Hepatocyte (in vitro differentiated cells): ENCODE measurements at regions not wholly inside any gene's neighbourhood (a gene's known extent, or its start where the extent isn't known, plus 50 kb on each side); places are given as distances from the start of the nearest gene placed in this dataset.
"Not testable (repeated sequence)": the region's sequence is repeated elsewhere in the genome, so short reads cannot be mapped to it uniquely, and the experiment has no call there.

Experiments used
- DNase-seq: peaks from one replicate; pipeline ENCODE4 v3.0.0-alpha.2; 2016; ENCODE audit warnings: low spot score
- H2AFZ ChIP-seq: fragments of 200-600 bp; sonication (generic); 2 replicates; pipeline ENCODE4 v1.6.0; 2016; ENCODE audit warnings: antibody characterized with exemption, mild to moderate bottlenecking
- H3K27ac ChIP-seq: fragments of 200-600 bp; sonication (generic); 2 replicates; pipeline ENCODE4 v1.5.1; 2016; ENCODE audit warnings: mild to moderate bottlenecking
- H3K27me3 ChIP-seq: fragments of 200-600 bp; sonication (generic); 2 replicates; pipeline ENCODE4 v1.6.1; 2016
- H3K36me3 ChIP-seq: fragments of 200-600 bp; sonication (generic); replicated peaks from 2 replicates; pipeline ENCODE4 v1.5.1; 2016; ENCODE audit warnings: low read depth; ENCODE audit not compliant: insufficient read depth
- H3K4me1 ChIP-seq: fragments of 200-600 bp; sonication (generic); 2 replicates; pipeline ENCODE4 v1.5.1; 2016; ENCODE audit warnings: mild to moderate bottlenecking, moderate library complexity; ENCODE audit not compliant: insufficient read depth
- H3K4me2 ChIP-seq: fragments of 200-600 bp; sonication (generic); 2 replicates; pipeline ENCODE4 v1.6.0; 2016
- H3K4me3 ChIP-seq: fragments of 200-600 bp; sonication (generic); 2 replicates; pipeline ENCODE4 v1.5.1; 2016; ENCODE audit warnings: mild to moderate bottlenecking
- H3K79me2 ChIP-seq: fragments of 200-600 bp; sonication (generic); 2 replicates; pipeline ENCODE4 v1.6.0; 2017; ENCODE audit warnings: mild to moderate bottlenecking
- H3K9me2 ChIP-seq: fragments of 200-600 bp; sonication (generic); replicated peaks from 2 replicates; pipeline ENCODE4 v1.6.0; 2017; ENCODE audit warnings: mild to moderate bottlenecking; ENCODE audit not compliant: insufficient read depth
- H3K9me3 ChIP-seq: fragments of 200-600 bp; sonication (generic); 2 replicates; pipeline ENCODE4 v1.5.1; 2016; ENCODE audit warnings: low read depth, mild to moderate bottlenecking
- H4K20me1 ChIP-seq: fragments of 200-600 bp; sonication (generic); 2 replicates; pipeline ENCODE4 v1.6.0; 2016; ENCODE audit warnings: mild to moderate bottlenecking; ENCODE audit not compliant: insufficient read depth, poor library complexity, severe bottlenecking
- EZH2 ChIP-seq: fragments of 200-600 bp; sonication (generic); IDR thresholded peaks from 2 replicates; pipeline ENCODE4 v1.6.1; 2016; ENCODE audit warnings: antibody characterized with exemption, mild to moderate bottlenecking, borderline replicate concordance
- EZH2phosphoT487 ChIP-seq: fragments of 200-600 bp; sonication (generic); IDR thresholded peaks from one replicate; pipeline ENCODE4 v1.6.1; 2018; ENCODE audit warnings: antibody characterized with exemption, mild to moderate bottlenecking, low read depth, moderate library complexity; ENCODE audit not compliant: unreplicated experiment, severe bottlenecking
- WGBS: methylation state at CpG from one replicate; pipeline ENCODE4 v1.1.6; 2016; ENCODE audit warnings: low lambda C conversion rate; ENCODE audit errors: missing lambda C conversion rate; 5-methylcytosine and 5-hydroxymethylcytosine counted together
- TF ChIP-seq, protein P1 (sequence below): fragments of 200-600 bp; sonication (generic); IDR thresholded peaks from 2 replicates; pipeline ENCODE4 v1.5.1; 2016; ENCODE audit warnings: antibody characterized with exemption, mild to moderate bottlenecking; ENCODE audit not compliant: poor library complexity

DNA sequence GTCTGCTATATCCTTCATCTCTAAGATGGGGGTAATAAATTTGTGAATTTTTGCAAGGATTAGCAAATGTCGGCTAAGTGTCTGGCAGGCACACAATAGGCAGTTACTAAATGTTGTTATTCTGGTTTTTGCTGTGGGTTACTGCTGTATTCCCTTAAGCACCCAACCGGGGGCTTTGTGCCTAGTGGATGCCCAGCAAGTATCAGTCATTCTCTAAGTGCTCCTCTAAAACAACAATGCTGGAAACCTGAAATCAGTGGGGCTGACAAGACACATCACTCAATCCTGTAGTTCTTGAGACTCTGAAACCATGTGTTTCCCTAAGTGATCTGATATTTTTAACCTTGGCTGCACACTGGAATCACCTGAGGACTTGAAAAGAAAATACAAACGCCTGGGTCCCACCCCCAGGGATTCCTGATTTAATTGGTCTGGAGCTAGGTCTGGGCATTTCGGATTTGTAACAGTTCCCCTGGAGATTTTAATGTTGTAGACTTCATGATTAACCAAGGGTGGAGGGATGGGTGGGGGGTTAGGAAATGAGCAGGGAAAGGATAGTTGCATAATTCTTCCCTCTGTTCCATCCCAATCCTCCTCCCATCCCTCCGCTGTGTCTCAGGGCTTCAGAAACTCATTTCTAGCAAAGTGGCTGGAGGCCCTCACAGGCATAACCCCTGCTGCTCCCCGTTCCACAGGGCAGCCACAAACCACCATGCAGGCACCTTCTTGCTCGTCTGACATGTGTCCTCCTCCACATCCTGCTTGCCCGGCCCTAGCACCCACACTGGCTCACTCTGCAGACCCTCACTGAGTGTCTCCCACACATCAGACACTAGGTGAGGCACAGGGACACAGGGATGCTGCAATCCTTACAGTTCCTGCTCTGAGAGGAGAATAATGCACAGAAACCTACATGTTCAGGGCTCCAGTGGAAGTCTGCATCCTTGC, 61.7 kb upstream of the LYRM9 start:
- H3K4me1 ChIP-seq: peaks cover 5% of the 10 kb centered on the region
- H3K9me3 ChIP-seq: no peaks in the 10 kb centered on the region
- no peak overlapping the region for H2AFZ ChIP-seq
- no peaks in the 10 kb centered on the region for H4K20me1 ChIP-seq
- WGBS: 64% methylated on average over 8 of the region's 8 CpGs
- H3K27me3 ChIP-seq: no peaks in the 10 kb centered on the region
- H3K4me2 ChIP-seq: no peak overlapping the region
- H3K79me2 ChIP-seq: no peaks in the 10 kb centered on the region
- no peaks in the 10 kb centered on the region for H3K36me3 ChIP-seq
- no peaks in the 10 kb centered on the region for H3K9me2 ChIP-seq
- TF ChIP-seq EZH2 (no peak), EZH2phosphoT487 (no peak)
- TF ChIP-seq, protein P1, sequence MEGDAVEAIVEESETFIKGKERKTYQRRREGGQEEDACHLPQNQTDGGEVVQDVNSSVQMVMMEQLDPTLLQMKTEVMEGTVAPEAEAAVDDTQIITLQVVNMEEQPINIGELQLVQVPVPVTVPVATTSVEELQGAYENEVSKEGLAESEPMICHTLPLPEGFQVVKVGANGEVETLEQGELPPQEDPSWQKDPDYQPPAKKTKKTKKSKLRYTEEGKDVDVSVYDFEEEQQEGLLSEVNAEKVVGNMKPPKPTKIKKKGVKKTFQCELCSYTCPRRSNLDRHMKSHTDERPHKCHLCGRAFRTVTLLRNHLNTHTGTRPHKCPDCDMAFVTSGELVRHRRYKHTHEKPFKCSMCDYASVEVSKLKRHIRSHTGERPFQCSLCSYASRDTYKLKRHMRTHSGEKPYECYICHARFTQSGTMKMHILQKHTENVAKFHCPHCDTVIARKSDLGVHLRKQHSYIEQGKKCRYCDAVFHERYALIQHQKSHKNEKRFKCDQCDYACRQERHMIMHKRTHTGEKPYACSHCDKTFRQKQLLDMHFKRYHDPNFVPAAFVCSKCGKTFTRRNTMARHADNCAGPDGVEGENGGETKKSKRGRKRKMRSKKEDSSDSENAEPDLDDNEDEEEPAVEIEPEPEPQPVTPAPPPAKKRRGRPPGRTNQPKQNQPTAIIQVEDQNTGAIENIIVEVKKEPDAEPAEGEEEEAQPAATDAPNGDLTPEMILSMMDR: no peak
- no peak overlapping the region for H3K27ac ChIP-seq
- DNase-seq: no peak
- H3K4me3 ChIP-seq: no peak overlapping the region

- no peak overlapping the region for H3K27ac ChIP-seq
- DNase-seq: peak; percentile 19
Measured at GRCh38 chr17:27956601-27957445, 63.7 kb upstream of the LYRM9 start.

GRCh38 chr17:27957446-27957793, 64.3 kb upstream of the LYRM9 start:
- H4K20me1 ChIP-seq, H3K9me2 ChIP-seq, H3K4me1 ChIP-seq, H3K36me3 ChIP-seq, H3K4me2 ChIP-seq, H3K27ac ChIP-seq, H3K79me2 ChIP-seq, H3K4me3 ChIP-seq, H2AFZ ChIP-seq, H3K27me3 ChIP-seq, DNase-seq, H3K9me3 ChIP-seq: not testable (repeated sequence)
- WGBS: 74% methylated on average over 4 of the region's 4 CpGs

More at GRCh38 chr17:27956601-27957445, 63.7 kb upstream of the LYRM9 start:
- peaks cover 5% of the 10 kb centered on the region for H3K4me1 ChIP-seq
- H3K9me2 ChIP-seq: no peaks in the 10 kb centered on the region
- H3K79me2 ChIP-seq: no peaks in the 10 kb centered on the region
- WGBS: 68% methylated on average over 13 of the region's 13 CpGs
- no peak overlapping the region for H3K4me3 ChIP-seq
- H4K20me1 ChIP-seq: no peaks in the 10 kb centered on the region
- no peak overlapping the region for H2AFZ ChIP-seq
- no peaks in the 10 kb centered on the region for H3K36me3 ChIP-seq
- TF ChIP-seq, protein P1: no peak
- TF ChIP-seq EZH2phosphoT487: no peak
- TF ChIP-seq EZH2: no peak
- H3K9me3 ChIP-seq: no peaks in the 10 kb centered on the region
- no peak overlapping the region for H3K4me2 ChIP-seq
- no peaks in the 10 kb centered on the region for H3K27me3 ChIP-seq
